Ascending aorta (tissue), 2 donors: ENCODE measurements at regions not wholly inside any gene's neighbourhood (a gene's known extent, or its start where the extent isn't known, plus 50 kb on each side); places are given as distances from the start of the nearest gene placed in this dataset.

ENCODE experiments used
- DNase-seq, 2 donors: peaks; one replicate each; pipeline ENCODE4 v3.0.0-alpha.2; 2019; ENCODE audit warnings: low spot score in 2 of 2
- H3K27ac ChIP-seq, 2 donors: fragments of 200-600 bp; sonication (generic); one replicate each; pipeline ENCODE4 v1.5.1; 2016 to 2017; ENCODE audit warnings: mild to moderate bottlenecking in 1 of 2
- H3K27me3 ChIP-seq: fragments of 200-600 bp; sonication (generic); one replicate; pipeline ENCODE4 v1.5.1; 2017
- H3K36me3 ChIP-seq, 2 donors: fragments of 200-600 bp; sonication (generic); one replicate each; pipeline ENCODE4 v1.5.1; 2016
- H3K4me1 ChIP-seq, 2 donors: fragments of 200-600 bp; sonication (generic); one replicate each; pipeline ENCODE4 v1.5.1; 2016 to 2017; ENCODE audit warnings: mild to moderate bottlenecking in 1 of 2
- H3K4me3 ChIP-seq, 2 donors: fragments of 200-600 bp; sonication (generic); one replicate each; pipeline ENCODE4 v1.5.1; 2016 to 2017; ENCODE audit warnings: mild to moderate bottlenecking in 1 of 2
- H3K9me3 ChIP-seq, 2 donors: fragments of 200-600 bp; sonication (generic); one replicate each; pipeline ENCODE4 v1.5.1; 2016
- CTCF ChIP-seq, 3 experiments: fragments of 200-600 bp in 2 of 3; fragments of 450-650 bp in 1 of 3; sonication (generic) in 2 of 3; IDR thresholded peaks; one replicate each; pipeline ENCODE4 v1.5.1; 2016 to 2019; ENCODE audit warnings: antibody characterized with exemption in 3 of 3, mild to moderate bottlenecking in 1 of 3, moderate library complexity in 1 of 3
- intact Hi-C: fragments of 100-400 bp; cut with DNase I; formaldehyde crosslinking; loops from one replicate; pipeline ENCODE4 v1.15.1; 2023

DNA sequence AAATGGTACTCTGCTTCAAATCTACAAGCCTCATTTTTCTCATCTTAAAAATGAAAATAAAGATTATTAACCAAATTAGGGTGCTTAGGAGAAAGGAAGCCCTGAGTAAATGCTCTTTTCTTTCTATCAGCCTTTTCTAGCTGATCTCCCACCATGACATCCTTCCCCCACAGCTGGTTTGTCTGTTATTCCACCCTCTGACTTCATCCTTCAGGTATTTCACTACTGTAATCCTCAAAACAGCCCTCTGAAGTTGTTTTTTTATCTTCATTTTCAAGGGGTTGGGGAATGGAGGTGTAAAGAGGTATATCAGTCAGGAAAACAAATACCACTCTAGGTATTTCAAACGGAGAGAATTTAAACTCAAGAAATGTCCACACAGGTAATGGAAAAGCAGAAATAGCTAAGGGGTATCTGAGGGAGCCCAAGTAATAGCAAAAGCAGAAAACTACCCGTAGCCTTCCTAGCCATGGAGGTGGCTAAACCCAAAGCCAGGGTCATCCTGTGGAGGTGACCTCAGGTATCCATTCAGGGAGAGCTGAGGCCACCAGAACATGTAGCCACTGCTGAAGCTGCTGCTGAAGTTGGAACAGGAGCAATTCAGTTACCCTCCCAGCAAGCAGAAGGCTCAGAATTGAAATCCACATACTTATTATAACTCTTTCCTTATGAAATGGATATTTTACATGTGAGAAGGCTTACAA, 990.9 kb upstream of the ACVR2A start:
- Histone ChIP-seq H3K4me3 (no peak overlapping the region), H3K9me3 (no peaks in the 10 kb centered on the region), H3K27ac (no peak overlapping the region), H3K27me3 (no peaks in the 10 kb centered on the region), H3K36me3 (no peaks in the 10 kb centered on the region), H3K4me1 (no peaks in the 10 kb centered on the region)
- intact Hi-C loops = no loop called here
- DNase-seq = no peak
- TF ChIP-seq CTCF (IDR thresholded peaks at IDR 0.05) = no peak

GRCh38 chr2:146852661-146853060, 992.2 kb upstream of the ACVR2A start:
- H3K4me3 ChIP-seq = no peak overlapping the region
- no peak overlapping the region for H3K27ac ChIP-seq
- intact Hi-C loops = no loop called here
- no peak for TF ChIP-seq CTCF (IDR thresholded peaks at IDR 0.05)
- no peaks in the 10 kb centered on the region for H3K36me3 ChIP-seq
- DNase-seq = no peak
- no peaks in the 10 kb centered on the region for H3K4me1 ChIP-seq
- no peaks in the 10 kb centered on the region for H3K27me3 ChIP-seq
- H3K9me3 ChIP-seq = no peaks in the 10 kb centered on the region

- H3K27ac ChIP-seq = no peak overlapping the region
- intact Hi-C loops = no loop called here
- no peak for TF ChIP-seq CTCF (IDR thresholded peaks at IDR 0.05)
- H3K4me1 ChIP-seq = no peaks in the 10 kb centered on the region
- H3K4me3 ChIP-seq = no peak overlapping the region
- H3K9me3 ChIP-seq = no peaks in the 10 kb centered on the region
- no peak for DNase-seq
- H3K36me3 ChIP-seq = no peaks in the 10 kb centered on the region
- no peaks in the 10 kb centered on the region for H3K27me3 ChIP-seq
These were observed 994.1 kb upstream of the ACVR2A start for GRCh38 chr2:146850746-146851145.

DNA sequence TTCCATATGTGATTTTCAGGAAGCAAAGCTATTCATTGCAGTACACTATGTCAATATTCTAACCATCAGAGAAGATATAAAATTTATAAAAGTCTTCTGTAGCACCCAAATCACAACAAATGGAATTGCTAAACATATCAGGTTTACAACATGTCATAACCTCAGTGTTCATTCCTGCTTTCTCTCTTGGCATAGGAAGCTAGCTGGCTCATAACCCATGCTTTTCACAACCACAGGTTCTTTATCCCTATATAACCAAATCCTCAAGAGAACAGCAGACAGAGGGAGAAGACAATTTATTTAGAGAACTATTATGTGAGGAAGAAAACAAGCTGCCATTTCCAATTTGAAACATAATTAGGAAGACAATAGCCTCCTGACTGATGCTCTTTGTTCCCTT, 997.0 kb upstream of the ACVR2A start:
- no peak overlapping the region for H3K4me3 ChIP-seq
- H3K36me3 ChIP-seq = no peaks in the 10 kb centered on the region
- H3K9me3 ChIP-seq = no peaks in the 10 kb centered on the region
- no peak for TF ChIP-seq CTCF (IDR thresholded peaks at IDR 0.05)
- H3K27ac ChIP-seq = no peak overlapping the region
- H3K27me3 ChIP-seq = no peaks in the 10 kb centered on the region
- no peaks in the 10 kb centered on the region for H3K4me1 ChIP-seq
- DNase-seq = no peak
- intact Hi-C loops = no loop called here

- TF ChIP-seq CTCF (IDR thresholded peaks at IDR 0.05) = no peak
- intact Hi-C loops = no loop called here
- H3K4me1 ChIP-seq = no peaks in the 10 kb centered on the region
These were observed 1000.4 kb upstream of the ACVR2A start for GRCh38 chr2:146844226-146844990.

More at GRCh38 chr2:146844226-146844990, 1000.4 kb upstream of the ACVR2A start:
- Histone ChIP-seq H3K27ac (no peak overlapping the region), H3K4me3 (no peak overlapping the region), H3K9me3 (no peaks in the 10 kb centered on the region), H3K36me3 (no peaks in the 10 kb centered on the region), H3K27me3 (no peaks in the 10 kb centered on the region)
- no peak for DNase-seq
